Smooth muscle cell (in vitro differentiated cells): ENCODE measurements at regions not wholly inside any gene's neighbourhood (a gene's known extent, or its start where the extent isn't known, plus 50 kb on each side); places are given as distances from the start of the nearest gene placed in this dataset.
"Not testable (repeated sequence)": the region's sequence is repeated elsewhere in the genome, so short reads cannot be mapped to it uniquely, and the experiment has no call there.

ENCODE experiments used
- DNase-seq: peaks from one replicate; lab custom pipeline; 2025; ENCODE audit not compliant: unreplicated experiment; lab: John Stamatoyannopoulos, UW
- H2AFZ ChIP-seq: fragments of 200-600 bp; sonication (generic); 2 replicates; pipeline ENCODE4 v1.6.0; 2016; ENCODE audit warnings: antibody characterized with exemption, low read depth, mild to moderate bottlenecking
- H3F3A ChIP-seq: fragments of 200-600 bp; sonication (generic); 2 replicates; pipeline ENCODE4 v1.6.0; 2017; ENCODE audit warnings: antibody characterized with exemption, low read depth
- H3K27ac ChIP-seq: fragments of 200-600 bp; sonication (generic); 2 replicates; pipeline ENCODE4 v1.5.1; 2016; ENCODE audit warnings: low read depth, mild to moderate bottlenecking
- H3K27me3 ChIP-seq: fragments of 200-600 bp; sonication (generic); 2 replicates; pipeline ENCODE4 v1.6.1; 2016; ENCODE audit warnings: low read depth, mild to moderate bottlenecking
- H3K36me3 ChIP-seq: fragments of 200-600 bp; sonication (generic); 2 replicates; pipeline ENCODE4 v1.5.1; 2016; ENCODE audit warnings: low read depth
- H3K4me1 ChIP-seq: fragments of 200-600 bp; sonication (generic); 2 replicates; pipeline ENCODE4 v1.5.1; 2016; ENCODE audit warnings: low read depth
- H3K4me2 ChIP-seq: fragments of 200-600 bp; sonication (generic); 2 replicates; pipeline ENCODE4 v1.6.0; 2016; ENCODE audit warnings: mild to moderate bottlenecking
- H3K4me3 ChIP-seq: fragments of 200-600 bp; sonication (generic); 2 replicates; pipeline ENCODE4 v1.5.1; 2016; ENCODE audit warnings: mild to moderate bottlenecking
- H3K79me2 ChIP-seq: fragments of 200-600 bp; sonication (generic); 2 replicates; pipeline ENCODE4 v1.6.0; 2016; ENCODE audit warnings: low read depth, mild to moderate bottlenecking
- H3K9ac ChIP-seq: fragments of 200-600 bp; sonication (generic); 2 replicates; pipeline ENCODE4 v1.6.0; 2016; ENCODE audit warnings: low read depth
- H3K9me3 ChIP-seq: fragments of 200-600 bp; sonication (generic); replicated peaks from 2 replicates; pipeline ENCODE4 v1.5.1; 2016; ENCODE audit warnings: low read depth
- H4K20me1 ChIP-seq: fragments of 200-600 bp; sonication (generic); 2 replicates; pipeline ENCODE4 v1.6.0; 2016; ENCODE audit warnings: low read depth
- WGBS: methylation state at CpG from one replicate; pipeline ENCODE4 v1.1.7; 2016; ENCODE audit warnings: low lambda C conversion rate; 5-methylcytosine and 5-hydroxymethylcytosine counted together
- TF ChIP-seq, protein P1 (sequence below): fragments of 200-600 bp; sonication (generic); IDR thresholded peaks from 2 replicates; pipeline ENCODE4 v1.5.1; 2017; ENCODE audit warnings: borderline replicate concordance, mild to moderate bottlenecking, antibody characterized with exemption; ENCODE audit not compliant: insufficient read depth, poor library complexity, severe bottlenecking

DNA sequence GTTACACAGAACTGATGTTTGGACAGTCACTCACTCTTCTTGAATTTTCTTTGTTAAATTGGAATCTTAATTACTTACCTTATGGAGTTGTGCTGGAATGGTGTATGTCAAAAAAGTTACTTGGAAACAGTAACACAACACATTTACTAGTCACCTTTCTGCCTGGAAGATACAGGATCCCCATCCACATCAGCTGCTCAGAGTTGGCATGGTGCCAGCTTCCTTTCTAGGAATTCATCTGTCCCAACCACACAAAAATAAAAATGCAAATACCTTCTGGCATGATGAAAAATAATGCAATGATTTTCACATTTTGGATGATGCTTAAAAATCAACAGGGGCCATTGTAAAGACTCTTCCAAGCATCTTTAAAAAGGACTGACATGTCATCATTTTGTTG, 341.5 kb downstream of the TMEM38B start:
- H3K36me3 ChIP-seq = no peaks in the 10 kb centered on the region
- H3K4me1 ChIP-seq = no peaks in the 10 kb centered on the region
- H3K27me3 ChIP-seq = no peaks in the 10 kb centered on the region
- no peaks in the 10 kb centered on the region for H3F3A ChIP-seq
- no peak overlapping the region for H3K9ac ChIP-seq
- H3K4me2 ChIP-seq = no peak overlapping the region
- no peaks in the 10 kb centered on the region for H4K20me1 ChIP-seq
- no peaks in the 10 kb centered on the region for H3K9me3 ChIP-seq
- TF ChIP-seq, protein P1, sequence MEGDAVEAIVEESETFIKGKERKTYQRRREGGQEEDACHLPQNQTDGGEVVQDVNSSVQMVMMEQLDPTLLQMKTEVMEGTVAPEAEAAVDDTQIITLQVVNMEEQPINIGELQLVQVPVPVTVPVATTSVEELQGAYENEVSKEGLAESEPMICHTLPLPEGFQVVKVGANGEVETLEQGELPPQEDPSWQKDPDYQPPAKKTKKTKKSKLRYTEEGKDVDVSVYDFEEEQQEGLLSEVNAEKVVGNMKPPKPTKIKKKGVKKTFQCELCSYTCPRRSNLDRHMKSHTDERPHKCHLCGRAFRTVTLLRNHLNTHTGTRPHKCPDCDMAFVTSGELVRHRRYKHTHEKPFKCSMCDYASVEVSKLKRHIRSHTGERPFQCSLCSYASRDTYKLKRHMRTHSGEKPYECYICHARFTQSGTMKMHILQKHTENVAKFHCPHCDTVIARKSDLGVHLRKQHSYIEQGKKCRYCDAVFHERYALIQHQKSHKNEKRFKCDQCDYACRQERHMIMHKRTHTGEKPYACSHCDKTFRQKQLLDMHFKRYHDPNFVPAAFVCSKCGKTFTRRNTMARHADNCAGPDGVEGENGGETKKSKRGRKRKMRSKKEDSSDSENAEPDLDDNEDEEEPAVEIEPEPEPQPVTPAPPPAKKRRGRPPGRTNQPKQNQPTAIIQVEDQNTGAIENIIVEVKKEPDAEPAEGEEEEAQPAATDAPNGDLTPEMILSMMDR = no peak
- H3K79me2 ChIP-seq = no peaks in the 10 kb centered on the region
- H3K4me3 ChIP-seq = no peak overlapping the region
- H2AFZ ChIP-seq = no peak overlapping the region
- no peak overlapping the region for H3K27ac ChIP-seq
- DNase-seq = no peak

DNA sequence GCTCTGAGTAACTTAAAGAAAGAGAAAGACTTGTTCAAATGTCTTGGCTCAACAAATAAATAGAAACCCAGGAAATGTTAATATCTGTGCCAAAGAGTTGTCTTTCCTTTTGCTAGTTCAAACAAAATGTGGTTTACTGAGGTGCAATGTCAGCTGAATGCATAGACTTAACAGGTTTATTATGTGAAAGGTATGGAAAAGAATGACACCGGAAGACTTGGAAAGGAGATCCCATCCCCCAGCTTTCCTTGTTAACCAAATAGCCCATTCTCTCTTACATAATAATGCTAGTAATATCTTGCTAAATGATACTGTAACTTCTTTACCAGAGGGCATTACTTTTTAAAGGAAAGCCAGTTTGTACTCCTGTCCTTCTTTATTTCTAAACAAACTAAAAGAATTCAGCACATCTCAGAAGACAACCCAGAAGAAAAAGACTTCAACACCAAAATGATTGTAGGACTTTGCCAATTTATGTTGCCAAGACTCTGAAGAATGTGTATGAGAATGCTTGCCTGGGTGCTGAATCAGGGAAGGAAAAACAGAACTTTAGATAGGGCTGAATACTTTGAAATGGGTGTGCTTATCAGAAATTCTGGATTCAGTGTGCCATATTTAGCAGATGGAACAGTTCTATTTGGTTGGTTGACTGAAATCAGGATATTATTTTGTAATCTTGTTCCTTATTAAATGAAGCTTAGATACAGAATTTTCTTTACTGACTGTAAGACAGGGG, 344.1 kb downstream of the TMEM38B start:
- Histone ChIP-seq H3K9me3 (no peaks in the 10 kb centered on the region), H3K36me3 (no peaks in the 10 kb centered on the region), H3K27me3 (no peaks in the 10 kb centered on the region), H3K4me1 (no peaks in the 10 kb centered on the region), H3K4me2 (no peak overlapping the region), H3K4me3 (no peak overlapping the region), H3F3A (no peaks in the 10 kb centered on the region), H4K20me1 (no peaks in the 10 kb centered on the region), H3K9ac (no peak overlapping the region), H3K27ac (no peak overlapping the region), H2AFZ (no peak overlapping the region), H3K79me2 (no peaks in the 10 kb centered on the region)
- no peak for DNase-seq
- TF ChIP-seq, protein P1 = no peak
- WGBS = 64% methylated on average over 1 of the region's 1 CpG

DNA sequence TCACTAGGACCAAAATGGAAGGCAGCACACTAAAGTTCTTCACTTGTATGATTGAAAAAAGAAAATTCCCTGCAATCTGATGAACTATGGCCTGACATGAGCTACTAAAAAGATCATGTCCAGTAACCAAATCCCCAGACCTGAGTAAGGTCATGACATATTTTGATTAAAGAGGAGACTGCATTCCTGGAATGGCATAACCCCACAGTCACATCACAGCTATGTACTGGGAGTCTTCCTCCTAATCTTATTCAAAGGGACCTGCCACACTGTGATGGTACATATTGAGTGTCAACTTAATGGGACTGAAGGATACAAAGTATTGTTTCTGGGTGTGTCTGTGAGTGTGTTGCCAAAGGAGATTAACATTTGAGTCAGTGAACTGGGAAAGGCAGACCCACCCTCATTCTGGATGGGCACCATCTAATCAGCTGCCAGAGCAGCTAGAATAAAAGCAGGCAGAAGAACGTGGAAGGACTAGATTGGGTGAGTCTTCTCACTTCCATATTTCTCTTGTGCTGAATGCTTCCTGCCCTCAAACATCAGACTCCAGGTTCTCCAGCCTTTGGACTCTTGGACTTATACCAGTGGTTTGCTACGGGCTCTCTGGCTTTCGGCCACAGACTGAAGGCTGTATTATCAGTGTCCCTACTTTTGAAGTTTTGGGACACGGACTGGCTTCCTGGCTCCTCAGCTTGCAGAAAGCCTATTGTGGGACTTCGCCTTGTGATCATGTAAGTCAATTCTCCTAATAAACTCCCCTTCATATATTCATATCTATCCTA, 345.0 kb downstream of the TMEM38B start:
- Histone ChIP-seq H3K79me2 (no peaks in the 10 kb centered on the region), H4K20me1 (no peaks in the 10 kb centered on the region), H3K4me3 (no peak overlapping the region), H2AFZ (no peak overlapping the region), H3K27me3 (no peaks in the 10 kb centered on the region), H3K4me1 (no peaks in the 10 kb centered on the region), H3K36me3 (no peaks in the 10 kb centered on the region), H3K9me3 (no peaks in the 10 kb centered on the region), H3K9ac (no peak overlapping the region), H3F3A (no peaks in the 10 kb centered on the region), H3K27ac (no peak overlapping the region), H3K4me2 (no peak overlapping the region)
- WGBS = 95% methylated on average over 5 of the region's 5 CpGs
- DNase-seq = no peak
- TF ChIP-seq, protein P1 = no peak

DNA sequence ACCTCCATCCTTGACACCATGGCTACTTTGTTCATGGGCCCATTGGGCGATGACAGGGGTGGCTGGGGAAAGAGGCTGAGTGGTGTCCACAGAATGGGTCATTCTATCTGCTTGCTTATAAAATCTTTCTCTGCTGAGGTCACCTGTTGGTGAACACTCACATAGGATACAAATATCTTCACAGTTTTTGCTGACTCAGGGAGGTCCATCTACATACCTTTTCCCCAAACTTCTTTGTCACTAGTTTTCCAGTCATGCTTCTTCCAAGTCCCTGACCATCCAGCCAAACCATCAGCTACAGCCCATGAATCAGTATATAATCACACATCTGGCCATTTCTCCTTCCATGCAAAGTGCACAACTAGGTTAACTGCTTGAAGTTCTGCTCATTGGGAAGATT, 347.6 kb downstream of the TMEM38B start:
- not testable (repeated sequence) for H3K36me3 ChIP-seq, H3K9me3 ChIP-seq, H3K4me2 ChIP-seq, H3F3A ChIP-seq, H3K27me3 ChIP-seq, H2AFZ ChIP-seq, H3K27ac ChIP-seq, H3K4me3 ChIP-seq, DNase-seq, H3K9ac ChIP-seq, H3K79me2 ChIP-seq, H3K4me1 ChIP-seq, H4K20me1 ChIP-seq
- WGBS = 96% methylated on average over 1 of the region's 1 CpG
